VCaP (cell line): ENCODE measurements at regions not wholly inside any gene's neighbourhood (a gene's known extent, or its start where the extent isn't known, plus 50 kb on each side); places are given as distances from the start of the nearest gene placed in this dataset.

ENCODE experiments used
- H3K27ac ChIP-seq: fragments of 450-650 bp; 2 replicates; pipeline ENCODE4 v1.5.1; 2017
- TF ChIP-seq, protein P1 (sequence below): fragments of 450-650 bp; conservative IDR thresholded peaks from 2 replicates; pipeline ENCODE4 v1.5.1; 2017; ENCODE audit warnings: mild to moderate bottlenecking, moderate library complexity

DNA sequence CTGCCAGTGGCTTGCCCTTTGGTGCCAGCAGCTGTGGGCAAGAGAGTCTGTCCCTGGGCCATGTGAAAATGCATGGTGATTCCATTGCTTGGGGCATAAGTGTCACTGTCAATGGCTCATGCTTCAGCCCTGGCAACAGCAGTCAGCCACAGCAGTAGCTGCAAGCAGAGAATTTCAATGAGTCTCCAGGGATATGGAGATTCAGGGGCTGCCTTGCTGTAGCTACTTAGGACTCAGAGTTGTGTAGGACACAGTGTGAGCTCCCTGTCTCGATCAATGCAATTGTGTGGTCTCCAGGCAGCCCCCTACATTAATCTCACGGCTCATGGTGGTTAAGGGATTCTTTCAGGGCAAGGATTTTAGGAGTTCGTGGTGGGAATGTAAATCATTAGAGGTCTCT lies 126.3 kb upstream of the STARD3NL start:
- TF ChIP-seq, protein P1, sequence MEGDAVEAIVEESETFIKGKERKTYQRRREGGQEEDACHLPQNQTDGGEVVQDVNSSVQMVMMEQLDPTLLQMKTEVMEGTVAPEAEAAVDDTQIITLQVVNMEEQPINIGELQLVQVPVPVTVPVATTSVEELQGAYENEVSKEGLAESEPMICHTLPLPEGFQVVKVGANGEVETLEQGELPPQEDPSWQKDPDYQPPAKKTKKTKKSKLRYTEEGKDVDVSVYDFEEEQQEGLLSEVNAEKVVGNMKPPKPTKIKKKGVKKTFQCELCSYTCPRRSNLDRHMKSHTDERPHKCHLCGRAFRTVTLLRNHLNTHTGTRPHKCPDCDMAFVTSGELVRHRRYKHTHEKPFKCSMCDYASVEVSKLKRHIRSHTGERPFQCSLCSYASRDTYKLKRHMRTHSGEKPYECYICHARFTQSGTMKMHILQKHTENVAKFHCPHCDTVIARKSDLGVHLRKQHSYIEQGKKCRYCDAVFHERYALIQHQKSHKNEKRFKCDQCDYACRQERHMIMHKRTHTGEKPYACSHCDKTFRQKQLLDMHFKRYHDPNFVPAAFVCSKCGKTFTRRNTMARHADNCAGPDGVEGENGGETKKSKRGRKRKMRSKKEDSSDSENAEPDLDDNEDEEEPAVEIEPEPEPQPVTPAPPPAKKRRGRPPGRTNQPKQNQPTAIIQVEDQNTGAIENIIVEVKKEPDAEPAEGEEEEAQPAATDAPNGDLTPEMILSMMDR: no peak
- H3K27ac ChIP-seq: no peak overlapping the region

DNA sequence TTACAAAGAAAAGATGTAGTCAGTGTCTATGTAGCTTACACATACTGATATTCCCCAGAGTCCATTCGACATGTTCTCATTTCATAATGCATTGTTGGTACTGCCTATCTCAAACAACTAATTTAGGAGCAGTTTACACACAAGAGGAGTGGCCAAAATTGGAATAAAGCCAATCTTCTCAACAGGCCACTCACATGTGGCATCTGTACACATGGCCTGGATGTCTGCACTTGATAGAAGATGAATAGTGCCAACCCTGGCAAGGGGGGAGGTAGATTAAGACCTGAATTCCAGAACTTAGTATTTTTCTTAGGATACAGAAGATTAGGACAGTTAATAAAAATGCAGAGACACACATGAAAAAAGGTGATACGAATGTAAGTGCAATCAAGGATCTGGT lies 125.3 kb upstream of the STARD3NL start:
- TF ChIP-seq, protein P1: no peak
- no peak overlapping the region for H3K27ac ChIP-seq

DNA sequence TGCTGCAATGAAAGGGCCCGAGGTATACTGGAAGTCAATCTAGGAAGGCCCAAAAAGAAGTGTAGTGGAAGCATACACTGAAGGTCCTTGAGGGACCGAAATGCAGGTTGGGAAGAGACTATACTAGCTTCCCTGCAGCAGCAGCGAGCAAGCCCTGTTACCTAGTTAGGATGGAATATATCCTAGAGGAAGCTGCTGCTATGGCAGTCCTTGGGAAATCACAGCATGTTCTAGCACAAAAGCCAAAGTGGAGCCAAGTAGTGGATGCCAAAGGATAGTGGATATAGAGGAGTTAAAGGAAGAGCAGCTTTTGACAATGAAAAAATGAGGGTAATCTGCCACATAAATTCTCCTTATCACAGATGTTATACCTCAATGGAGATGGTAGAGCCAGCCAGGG lies 123.8 kb upstream of the STARD3NL start:
- TF ChIP-seq, protein P1: no peak
- H3K27ac ChIP-seq: no peak overlapping the region

DNA sequence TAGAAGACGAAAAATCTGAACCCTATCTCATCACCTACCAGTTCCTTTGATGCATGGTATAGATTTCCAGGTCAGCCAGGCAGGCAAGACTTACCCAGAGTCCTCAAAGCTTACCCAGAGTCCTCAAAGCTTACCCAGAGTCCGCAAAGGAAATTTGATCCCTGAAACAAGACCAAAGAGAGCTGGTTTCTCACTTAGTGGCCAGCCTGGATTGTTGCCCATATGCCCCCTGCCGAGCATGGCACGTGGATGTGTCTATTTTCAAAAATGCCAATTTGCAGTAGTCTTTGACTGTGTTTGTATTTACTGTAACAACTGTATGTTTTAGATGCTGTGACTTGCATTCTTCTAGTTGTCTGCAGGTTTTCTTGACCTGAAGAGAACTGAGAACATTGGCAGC lies 120.2 kb upstream of the STARD3NL start:
- TF ChIP-seq, protein P1: no peak
- no peak overlapping the region for H3K27ac ChIP-seq

DNA sequence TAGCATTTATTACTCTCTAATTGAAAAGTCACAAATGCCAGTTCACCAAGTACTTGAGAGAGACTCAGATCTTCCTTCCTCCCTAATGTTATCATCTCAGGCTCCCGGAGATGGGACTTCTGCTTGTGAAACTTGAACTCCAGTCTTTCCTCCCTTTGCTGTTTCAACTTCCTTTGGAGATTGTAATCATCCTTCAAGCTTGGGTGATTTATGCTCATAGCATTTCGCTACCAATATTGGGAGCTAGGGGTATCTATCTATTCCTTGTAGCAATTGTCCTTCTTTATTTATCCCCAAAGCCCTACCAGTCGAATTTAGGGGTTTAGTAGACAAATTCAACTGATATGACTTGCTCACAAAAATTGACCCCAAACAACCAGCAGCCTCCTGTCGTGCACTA lies 117.9 kb upstream of the STARD3NL start:
- TF ChIP-seq, protein P1: no peak
- H3K27ac ChIP-seq: no peak overlapping the region

DNA sequence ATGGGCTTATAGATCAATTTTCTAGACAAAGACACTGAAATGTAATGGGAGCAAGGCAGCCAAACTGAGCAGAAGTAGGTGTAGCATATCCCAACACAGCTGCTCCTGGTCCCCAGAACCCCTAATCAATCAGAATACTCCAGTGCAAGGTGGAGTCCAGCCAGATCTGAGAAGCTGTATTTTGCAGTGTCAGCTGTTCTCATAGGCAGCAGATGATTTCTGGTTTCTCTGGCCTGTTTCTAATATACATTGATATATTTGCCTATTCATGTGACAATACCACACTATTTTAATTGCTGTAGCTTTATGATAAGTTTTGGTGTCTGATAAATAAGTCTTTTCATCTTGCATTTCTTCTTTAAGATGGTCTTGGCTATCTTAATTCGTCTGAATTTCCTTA lies 117.4 kb upstream of the STARD3NL start:
- TF ChIP-seq, protein P1: no peak

DNA sequence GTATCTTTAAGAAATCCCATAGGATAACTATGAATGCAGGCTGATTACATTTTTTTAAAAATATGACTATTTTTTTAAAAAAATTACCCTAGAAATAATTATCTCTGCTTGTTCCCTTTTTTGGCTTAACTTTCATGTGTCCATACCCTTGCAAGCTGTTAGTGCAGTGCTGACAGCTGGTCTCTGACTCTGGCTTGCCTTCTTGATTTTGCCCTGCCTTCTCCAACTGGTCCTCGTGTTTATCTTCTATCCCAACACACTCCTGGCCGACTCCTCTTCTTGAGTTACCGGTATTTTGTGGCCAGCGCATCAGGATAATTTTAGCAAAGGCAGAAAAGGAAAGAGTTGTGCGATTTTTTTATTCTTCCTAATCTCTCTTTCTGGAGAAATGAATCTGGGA lies 111.7 kb upstream of the STARD3NL start:
- no peak overlapping the region for H3K27ac ChIP-seq
- TF ChIP-seq, protein P1: no peak

More for the DNA sequence above, 117.4 kb upstream of the STARD3NL start:
- H3K27ac ChIP-seq: no peak overlapping the region

DNA sequence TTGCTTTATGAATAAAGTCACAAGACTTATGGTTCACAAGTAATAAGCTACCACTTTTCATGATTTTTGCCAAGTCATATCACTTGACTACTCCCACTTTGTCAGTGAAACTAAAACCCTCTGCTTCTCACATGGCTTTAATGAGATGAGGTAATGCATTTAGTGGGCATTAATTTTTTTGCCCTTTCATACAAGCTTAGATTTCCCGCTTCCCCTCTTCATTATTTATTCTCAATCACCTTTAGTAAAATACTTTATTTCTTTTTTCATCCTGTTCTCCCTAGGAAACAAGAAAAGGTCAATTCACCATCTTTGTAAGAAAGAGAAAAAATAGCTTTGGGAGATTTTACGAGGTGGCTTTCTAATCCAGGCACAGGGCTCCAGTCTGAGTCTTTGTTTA lies 109.6 kb upstream of the STARD3NL start:
- H3K27ac ChIP-seq: no peak overlapping the region
- TF ChIP-seq, protein P1: no peak
